GM23338 (cell line): ENCODE measurements at regions not wholly inside any gene's neighbourhood (a gene's known extent, or its start where the extent isn't known, plus 50 kb on each side); places are given as distances from the start of the nearest gene placed in this dataset.

Source experiments
- ATAC-seq: fragments of 200-7000 bp; cut with Tn5 transposase; 3 replicates; pipeline ENCODE4 v1.9.1; 2020
- DNase-seq: peaks from one replicate; pipeline ENCODE4 v3.0.0-alpha.2; 2015; ENCODE audit warnings: low spot score
- H2AFZ ChIP-seq: fragments of 200-600 bp; sonication (generic); 2 replicates; pipeline ENCODE4 v1.8.0; 2016; ENCODE audit warnings: antibody characterized with exemption, mild to moderate bottlenecking, moderate library complexity
- H3F3A ChIP-seq: fragments of 200-600 bp; sonication (generic); replicated peaks from 2 replicates; pipeline ENCODE4 v1.8.0; 2017; ENCODE audit warnings: antibody characterized with exemption, mixed run types, low read depth
- H3K27ac ChIP-seq: fragments of 200-600 bp; sonication (generic); 2 replicates; pipeline ENCODE4 v1.6.1; 2016; ENCODE audit warnings: low read depth
- H3K27me3 ChIP-seq: fragments of 200-600 bp; sonication (generic); 2 replicates; pipeline ENCODE4 v1.8.0; 2016; ENCODE audit warnings: mild to moderate bottlenecking, mixed run types, moderate library complexity; ENCODE audit not compliant: insufficient read depth
- H3K36me3 ChIP-seq: fragments of 200-600 bp; sonication (generic); 2 replicates; pipeline ENCODE4 v1.8.0; 2016; ENCODE audit warnings: mild to moderate bottlenecking; ENCODE audit not compliant: insufficient read depth
- H3K4me1 ChIP-seq: fragments of 200-600 bp; sonication (generic); 2 replicates; pipeline ENCODE4 v1.8.0; 2016; ENCODE audit warnings: mild to moderate bottlenecking, moderate library complexity; ENCODE audit not compliant: insufficient read depth
- H3K4me2 ChIP-seq: fragments of 200-600 bp; sonication (generic); 2 replicates; pipeline ENCODE4 v1.7.1; 2017; ENCODE audit warnings: mixed run types
- H3K4me3 ChIP-seq: fragments of 200-600 bp; sonication (generic); 2 replicates; pipeline ENCODE4 v1.6.1; 2016; ENCODE audit warnings: mixed run types
- H3K79me2 ChIP-seq: fragments of 200-600 bp; sonication (generic); replicated peaks from 2 replicates; pipeline ENCODE4 v1.8.0; 2017; ENCODE audit warnings: mild to moderate bottlenecking; ENCODE audit not compliant: insufficient read depth
- H3K9me2 ChIP-seq: fragments of 200-600 bp; sonication (generic); 2 replicates; pipeline ENCODE4 v1.8.0; 2017; ENCODE audit not compliant: insufficient read depth
- H4K20me1 ChIP-seq: fragments of 200-600 bp; sonication (generic); replicated peaks from 2 replicates; pipeline ENCODE4 v1.8.0; 2017; ENCODE audit warnings: mild to moderate bottlenecking; ENCODE audit not compliant: insufficient read depth
- H3K27ac Mint-ChIP-seq: 2 replicates; pipeline ENCODE4 v1.8.0; 2020; ENCODE audit warnings: inconsistent platforms, mild to moderate bottlenecking, moderate library complexity, mixed read lengths
- H3K27me3 Mint-ChIP-seq: 3 replicates; pipeline ENCODE4 v1.8.0; 2022; ENCODE audit warnings: low read depth, mild to moderate bottlenecking, moderate library complexity, mixed read lengths, inconsistent platforms; ENCODE audit not compliant: insufficient read depth, poor library complexity
- H3K36me3 Mint-ChIP-seq: 3 replicates; pipeline ENCODE4 v1.8.0; 2021; ENCODE audit warnings: low read depth, mild to moderate bottlenecking, inconsistent platforms, moderate library complexity, mixed read lengths
- H3K4me1 Mint-ChIP-seq: 3 replicates; pipeline ENCODE4 v1.8.0; 2020; ENCODE audit warnings: mild to moderate bottlenecking, inconsistent platforms, mixed read lengths
- H3K4me3 Mint-ChIP-seq: 3 replicates; pipeline ENCODE4 v1.8.0; 2021; ENCODE audit warnings: moderate library complexity, mild to moderate bottlenecking, inconsistent platforms, mixed read lengths
- H3K9me3 Mint-ChIP-seq: 3 replicates; pipeline ENCODE4 v1.8.0; 2020; ENCODE audit warnings: moderate library complexity, mild to moderate bottlenecking, inconsistent platforms, mixed read lengths
- CREB1 ChIP-seq: fragments of 250-450 bp; sonication (Bioruptor Pico); IDR thresholded peaks from 2 replicates; pipeline ENCODE4 v1.5.0; 2020; ENCODE audit warnings: low read depth, mild to moderate bottlenecking, moderate library complexity
- EZH2 ChIP-seq: fragments of 200-600 bp; sonication (generic); IDR thresholded peaks from one replicate; pipeline ENCODE4 v1.8.0; 2017; ENCODE audit warnings: antibody characterized with exemption, mild to moderate bottlenecking, low read depth; ENCODE audit not compliant: unreplicated experiment
- EZH2phosphoT487 ChIP-seq: fragments of 200-600 bp; sonication (generic); IDR thresholded peaks from one replicate; pipeline ENCODE4 v1.8.1; 2018; ENCODE audit warnings: antibody characterized with exemption; ENCODE audit not compliant: unreplicated experiment
- JUNB ChIP-seq: IDR thresholded peaks from one replicate; pipeline ENCODE4 v1.6.1; 2016; ENCODE audit warnings: antibody characterized with exemption; ENCODE audit not compliant: unreplicated experiment
- NANOG ChIP-seq: IDR thresholded peaks from 2 replicates; pipeline ENCODE4 v1.6.1; 2016; ENCODE audit warnings: antibody characterized with exemption, borderline replicate concordance
- POLR2AphosphoS5 ChIP-seq: IDR thresholded peaks from 2 replicates; pipeline ENCODE4 v1.6.1; 2016; ENCODE audit warnings: antibody characterized with exemption, low read depth
- STAT1 ChIP-seq: IDR thresholded peaks from one replicate; pipeline ENCODE4 v1.6.1; 2016; ENCODE audit warnings: antibody characterized with exemption; ENCODE audit not compliant: unreplicated experiment
- ZNF114 ChIP-seq: fragments of 250-450 bp; sonication (Bioruptor Pico); IDR thresholded peaks from 2 replicates; pipeline ENCODE4 v1.5.0; 2020; ENCODE audit warnings: mild to moderate bottlenecking, moderate library complexity
- ZNF331 ChIP-seq: fragments of 250-450 bp; sonication (Bioruptor Pico); IDR thresholded peaks from 2 replicates; pipeline ENCODE4 v1.5.0; 2020; ENCODE audit warnings: low read depth, mild to moderate bottlenecking, moderate library complexity
- ZNF462 ChIP-seq: fragments of 250-450 bp; sonication (Bioruptor Pico); IDR thresholded peaks from 2 replicates; pipeline ENCODE4 v1.5.0; 2020; ENCODE audit warnings: mild to moderate bottlenecking, moderate library complexity
- TF ChIP-seq, protein P1 (sequence below), 2 experiments: fragments of 200-600 bp in 1 of 2; sonication (generic) in 1 of 2; conservative IDR thresholded peaks; 2 replicates each; pipeline versions ENCODE4 v1.5.1 to v1.6.1; 2016 to 2017; ENCODE audit warnings: antibody characterized with exemption in 2 of 2, low read depth in 2 of 2, mild to moderate bottlenecking in 2 of 2, moderate library complexity in 1 of 2
- TF ChIP-seq, protein P2 (sequence below): IDR thresholded peaks from 2 replicates; pipeline ENCODE4 v1.6.1; 2016; ENCODE audit warnings: antibody characterized with exemption
- TF ChIP-seq, protein P3 (sequence below): IDR thresholded peaks from one replicate; pipeline ENCODE4 v1.6.1; 2018; ENCODE audit warnings: antibody characterized with exemption; ENCODE audit not compliant: unreplicated experiment

DNA sequence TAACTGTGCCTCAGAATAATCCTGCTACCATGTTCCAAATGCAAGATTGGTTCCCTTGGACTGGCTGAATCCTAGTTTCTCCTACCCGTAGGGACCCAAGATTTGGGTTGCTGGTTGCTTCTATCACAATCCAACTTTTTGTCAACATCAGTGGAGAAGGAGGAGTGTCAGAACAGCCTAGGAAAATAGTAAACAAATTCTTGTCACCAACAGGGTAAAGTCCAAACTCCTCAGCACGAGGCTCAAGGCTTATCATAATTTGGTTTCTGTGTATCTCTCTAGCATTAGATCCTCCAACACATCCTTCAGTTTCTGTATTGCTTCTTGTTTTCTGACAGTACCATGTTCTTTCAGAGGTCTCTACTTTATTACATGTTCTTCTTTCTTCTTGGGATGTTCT lies 370.2 kb upstream of the DAB1 start:
- ATAC-seq = no peak
- H3K36me3 ChIP-seq = no peaks in the 10 kb centered on the region
- no peaks in the 10 kb centered on the region for H4K20me1 ChIP-seq
- TF ChIP-seq STAT1 (no peak), ZNF462 (no peak), EZH2phosphoT487 (no peak), CREB1 (CRISPR knock-in tag) (no peak), ZNF114 (CRISPR knock-in tag) (no peak), POLR2AphosphoS5 (no peak), NANOG (no peak), ZNF331 (CRISPR knock-in tag) (no peak), EZH2 (no peak), JUNB (no peak)
- TF ChIP-seq, protein P1, sequence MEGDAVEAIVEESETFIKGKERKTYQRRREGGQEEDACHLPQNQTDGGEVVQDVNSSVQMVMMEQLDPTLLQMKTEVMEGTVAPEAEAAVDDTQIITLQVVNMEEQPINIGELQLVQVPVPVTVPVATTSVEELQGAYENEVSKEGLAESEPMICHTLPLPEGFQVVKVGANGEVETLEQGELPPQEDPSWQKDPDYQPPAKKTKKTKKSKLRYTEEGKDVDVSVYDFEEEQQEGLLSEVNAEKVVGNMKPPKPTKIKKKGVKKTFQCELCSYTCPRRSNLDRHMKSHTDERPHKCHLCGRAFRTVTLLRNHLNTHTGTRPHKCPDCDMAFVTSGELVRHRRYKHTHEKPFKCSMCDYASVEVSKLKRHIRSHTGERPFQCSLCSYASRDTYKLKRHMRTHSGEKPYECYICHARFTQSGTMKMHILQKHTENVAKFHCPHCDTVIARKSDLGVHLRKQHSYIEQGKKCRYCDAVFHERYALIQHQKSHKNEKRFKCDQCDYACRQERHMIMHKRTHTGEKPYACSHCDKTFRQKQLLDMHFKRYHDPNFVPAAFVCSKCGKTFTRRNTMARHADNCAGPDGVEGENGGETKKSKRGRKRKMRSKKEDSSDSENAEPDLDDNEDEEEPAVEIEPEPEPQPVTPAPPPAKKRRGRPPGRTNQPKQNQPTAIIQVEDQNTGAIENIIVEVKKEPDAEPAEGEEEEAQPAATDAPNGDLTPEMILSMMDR (conservative IDR thresholded peaks at IDR 0.05; ENCODE audit: low read depth in 2 of 2) = no peak
- TF ChIP-seq, protein P2, sequence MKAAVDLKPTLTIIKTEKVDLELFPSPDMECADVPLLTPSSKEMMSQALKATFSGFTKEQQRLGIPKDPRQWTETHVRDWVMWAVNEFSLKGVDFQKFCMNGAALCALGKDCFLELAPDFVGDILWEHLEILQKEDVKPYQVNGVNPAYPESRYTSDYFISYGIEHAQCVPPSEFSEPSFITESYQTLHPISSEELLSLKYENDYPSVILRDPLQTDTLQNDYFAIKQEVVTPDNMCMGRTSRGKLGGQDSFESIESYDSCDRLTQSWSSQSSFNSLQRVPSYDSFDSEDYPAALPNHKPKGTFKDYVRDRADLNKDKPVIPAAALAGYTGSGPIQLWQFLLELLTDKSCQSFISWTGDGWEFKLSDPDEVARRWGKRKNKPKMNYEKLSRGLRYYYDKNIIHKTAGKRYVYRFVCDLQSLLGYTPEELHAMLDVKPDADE = no peak
- TF ChIP-seq, protein P3, sequence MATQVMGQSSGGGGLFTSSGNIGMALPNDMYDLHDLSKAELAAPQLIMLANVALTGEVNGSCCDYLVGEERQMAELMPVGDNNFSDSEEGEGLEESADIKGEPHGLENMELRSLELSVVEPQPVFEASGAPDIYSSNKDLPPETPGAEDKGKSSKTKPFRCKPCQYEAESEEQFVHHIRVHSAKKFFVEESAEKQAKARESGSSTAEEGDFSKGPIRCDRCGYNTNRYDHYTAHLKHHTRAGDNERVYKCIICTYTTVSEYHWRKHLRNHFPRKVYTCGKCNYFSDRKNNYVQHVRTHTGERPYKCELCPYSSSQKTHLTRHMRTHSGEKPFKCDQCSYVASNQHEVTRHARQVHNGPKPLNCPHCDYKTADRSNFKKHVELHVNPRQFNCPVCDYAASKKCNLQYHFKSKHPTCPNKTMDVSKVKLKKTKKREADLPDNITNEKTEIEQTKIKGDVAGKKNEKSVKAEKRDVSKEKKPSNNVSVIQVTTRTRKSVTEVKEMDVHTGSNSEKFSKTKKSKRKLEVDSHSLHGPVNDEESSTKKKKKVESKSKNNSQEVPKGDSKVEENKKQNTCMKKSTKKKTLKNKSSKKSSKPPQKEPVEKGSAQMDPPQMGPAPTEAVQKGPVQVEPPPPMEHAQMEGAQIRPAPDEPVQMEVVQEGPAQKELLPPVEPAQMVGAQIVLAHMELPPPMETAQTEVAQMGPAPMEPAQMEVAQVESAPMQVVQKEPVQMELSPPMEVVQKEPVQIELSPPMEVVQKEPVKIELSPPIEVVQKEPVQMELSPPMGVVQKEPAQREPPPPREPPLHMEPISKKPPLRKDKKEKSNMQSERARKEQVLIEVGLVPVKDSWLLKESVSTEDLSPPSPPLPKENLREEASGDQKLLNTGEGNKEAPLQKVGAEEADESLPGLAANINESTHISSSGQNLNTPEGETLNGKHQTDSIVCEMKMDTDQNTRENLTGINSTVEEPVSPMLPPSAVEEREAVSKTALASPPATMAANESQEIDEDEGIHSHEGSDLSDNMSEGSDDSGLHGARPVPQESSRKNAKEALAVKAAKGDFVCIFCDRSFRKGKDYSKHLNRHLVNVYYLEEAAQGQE = no peak
- Mint-ChIP-seq H3K27ac (no peak overlapping the region), H3K4me1 (peaks cover 31% of the 10 kb centered on the region), H3K9me3 (no peaks in the 10 kb centered on the region), H3K27me3 (no peaks in the 10 kb centered on the region), H3K4me3 (no peak overlapping the region), H3K36me3 (no peaks in the 10 kb centered on the region)
- H3K4me1 ChIP-seq = peaks cover 6% of the 10 kb centered on the region
- no peak overlapping the region for H2AFZ ChIP-seq
- DNase-seq = no peak
- no peaks in the 10 kb centered on the region for H3F3A ChIP-seq
- H3K4me3 ChIP-seq = no peak overlapping the region
- no peaks in the 10 kb centered on the region for H3K27me3 ChIP-seq
- no peaks in the 10 kb centered on the region for H3K79me2 ChIP-seq
- H3K4me2 ChIP-seq = no peak overlapping the region
- H3K9me2 ChIP-seq = peaks cover 21% of the 10 kb centered on the region; the same call in 1 of the 2 replicates
- no peak overlapping the region for H3K27ac ChIP-seq
